D721Med (cell line): ENCODE measurements at regions not wholly inside any gene's neighbourhood (a gene's known extent, or its start where the extent isn't known, plus 50 kb on each side); places are given as distances from the start of the nearest gene placed in this dataset.

Experiments used
- DNase-seq: peaks from one replicate; pipeline ENCODE4 v3.0.0; 2011; ENCODE audit warnings: low spot score; ENCODE audit not compliant: insufficient read length
- FAIRE-seq: peaks from 2 replicates; lab custom pipeline; 2011; peaks lifted over from hg19 to GRCh38; lab: Jason Lieb, UNC
- CTCF ChIP-seq: IDR thresholded peaks from 2 replicates; pipeline ENCODE4 v1.5.1; 2012; ENCODE audit warnings: mild to moderate bottlenecking, control low read depth; ENCODE audit not compliant: insufficient read depth; ENCODE audit errors: missing control alignments

DNA sequence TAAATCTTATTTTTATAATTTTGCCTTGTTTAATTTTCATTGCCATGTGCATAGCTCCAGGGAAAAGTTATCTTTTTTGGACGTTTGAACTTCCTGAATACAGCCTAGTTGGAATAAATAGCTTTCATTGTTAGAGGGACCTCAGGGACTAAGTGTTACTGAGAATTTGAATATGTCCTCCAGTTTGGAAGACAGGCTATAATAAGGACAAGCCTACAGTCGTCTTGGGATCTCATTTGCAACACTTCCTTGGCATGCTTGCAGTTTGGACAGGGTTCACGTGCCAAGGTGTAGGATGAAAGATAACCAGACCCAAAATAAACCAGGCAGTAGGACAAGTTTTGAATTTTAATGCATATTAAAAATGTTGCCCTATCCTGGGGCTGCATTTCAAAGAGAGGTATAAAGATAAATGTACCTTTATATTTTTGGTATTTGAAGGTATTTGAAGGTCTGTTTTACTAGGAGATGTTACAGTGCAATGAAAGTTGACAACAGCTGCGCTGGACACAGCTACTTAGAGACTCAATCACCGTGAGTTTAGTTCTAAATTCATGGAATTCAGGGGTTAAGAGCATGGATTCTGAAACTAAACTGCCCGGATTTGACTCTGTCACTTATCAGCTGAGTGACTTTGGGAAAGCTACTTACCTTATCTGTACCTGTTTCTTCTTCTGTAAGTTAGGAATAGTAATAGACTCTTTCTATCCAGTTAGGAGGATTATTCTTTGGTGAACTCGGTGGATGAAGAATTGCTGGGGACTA lies 134.1 kb downstream of the ACTBL2 start:
- FAIRE-seq (no peak), DNase-seq (no peak)
- TF ChIP-seq CTCF = no peak

GRCh38 chr5:57346328-57346727 lies 136.3 kb downstream of the ACTBL2 start:
- no peak for TF ChIP-seq CTCF
- no peak for FAIRE-seq
- DNase-seq = no peak

DNA sequence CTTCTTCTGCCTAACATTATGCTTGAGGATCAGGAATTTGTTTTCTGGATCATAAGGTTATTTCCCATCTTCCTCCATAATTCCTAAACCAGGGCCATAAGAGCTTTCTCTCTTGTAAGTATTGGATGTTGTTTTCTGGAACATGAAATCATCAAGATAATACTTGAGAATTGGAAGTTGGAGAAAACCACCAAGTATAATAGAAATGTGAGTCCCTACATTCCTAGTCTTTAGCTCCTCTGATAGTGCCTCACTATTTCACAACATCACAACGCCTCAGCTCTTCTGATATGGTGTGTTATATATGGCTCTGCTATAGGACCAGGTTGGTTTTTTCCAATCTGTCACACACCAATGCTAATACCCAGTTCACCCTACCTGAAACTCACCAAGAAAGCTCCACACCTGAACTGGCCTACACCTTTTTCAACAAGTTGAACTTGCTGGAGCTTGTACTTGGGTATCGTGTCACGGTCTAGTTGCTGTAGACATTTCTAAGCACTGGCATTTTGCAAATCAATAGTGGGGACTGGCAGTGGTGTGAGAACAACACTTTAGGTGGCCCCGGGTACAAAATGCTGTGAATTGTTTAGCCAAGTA lies 141.1 kb downstream of the ACTBL2 start:
- DNase-seq (no peak), FAIRE-seq (no peak)
- no peak for TF ChIP-seq CTCF

GRCh38 chr5:57340681-57341080 lies 141.9 kb downstream of the ACTBL2 start:
- TF ChIP-seq CTCF = no peak
- DNase-seq (no peak), FAIRE-seq (no peak)

DNA sequence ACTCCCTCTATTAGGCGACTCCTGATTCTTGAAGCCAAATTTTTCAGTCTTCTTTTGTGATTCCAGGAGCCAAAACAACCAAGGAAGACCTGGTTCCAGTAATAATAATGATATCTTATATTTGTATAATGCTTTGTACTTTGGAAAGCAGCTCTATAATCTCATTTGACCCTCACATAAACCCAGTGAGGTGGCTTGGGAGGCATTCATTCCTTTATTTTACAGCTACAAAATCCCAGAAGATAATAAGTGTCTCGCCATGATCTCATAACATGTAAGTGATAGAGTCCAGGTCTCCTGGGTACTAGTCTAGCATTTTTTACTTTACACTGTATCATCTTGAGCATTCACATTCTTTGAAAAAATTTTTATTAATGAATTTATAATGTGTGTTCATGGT lies 143.1 kb downstream of the ACTBL2 start:
- no peak for DNase-seq
- FAIRE-seq = no peak

GRCh38 chr5:57338868-57339340 lies 143.7 kb downstream of the ACTBL2 start:
- DNase-seq (no peak), FAIRE-seq (no peak)
- TF ChIP-seq CTCF = no peak

More for the DNA sequence above, 143.1 kb downstream of the ACTBL2 start:
- no peak for TF ChIP-seq CTCF

DNA sequence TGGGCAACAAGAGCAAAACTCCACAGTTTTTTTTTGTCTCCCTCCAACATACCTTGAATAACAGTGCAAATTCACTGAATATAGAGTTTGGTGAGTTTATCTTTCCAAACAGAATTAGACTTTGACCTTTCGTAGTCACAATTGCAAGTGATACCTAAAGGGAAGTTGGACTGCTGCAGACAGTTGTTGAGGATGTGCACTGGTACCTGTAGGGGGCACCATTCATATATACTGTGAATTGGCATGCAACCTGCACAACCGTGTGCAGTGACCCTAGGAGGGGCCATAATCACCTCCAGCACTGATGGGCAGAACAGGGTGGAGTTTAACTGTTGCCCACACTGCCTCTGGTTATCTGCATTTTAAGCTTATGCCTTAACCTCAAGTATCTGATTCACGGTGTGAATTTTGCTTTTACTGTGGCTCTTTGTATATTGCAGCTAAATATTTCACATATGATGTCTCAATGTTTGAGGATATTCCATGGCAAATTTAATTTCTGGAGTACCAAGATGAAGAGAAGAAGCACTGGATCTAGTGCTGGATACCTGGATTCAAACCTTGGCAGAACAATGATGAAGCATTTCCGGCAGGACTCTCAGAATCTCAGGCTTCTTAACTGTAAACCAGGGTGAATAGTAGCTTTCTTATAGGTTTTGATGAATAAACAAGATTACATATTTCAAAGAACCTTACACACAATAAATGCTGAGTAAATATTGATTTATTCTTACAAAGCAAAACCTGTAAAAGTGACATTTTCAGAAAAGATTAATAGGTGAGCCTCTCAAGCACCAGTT lies 144.3 kb downstream of the ACTBL2 start:
- TF ChIP-seq CTCF = peak; percentile 27
- no peak for DNase-seq
- FAIRE-seq = no peak
